HG03064 (cell line): ENCODE measurements at regions not wholly inside any gene's neighbourhood (a gene's known extent, or its start where the extent isn't known, plus 50 kb on each side); places are given as distances from the start of the nearest gene placed in this dataset.
"Not testable (repeated sequence)": the region's sequence is repeated elsewhere in the genome, so short reads cannot be mapped to it uniquely, and the experiment has no call there.

Source experiments
- ATAC-seq: cut with Tn5 transposase; IDR thresholded peaks from one replicate; pipeline ENCODE4 v1.9.1; 2021; ENCODE audit warnings: low read depth; ENCODE audit not compliant: unreplicated experiment

- ATAC-seq = peak; percentile 74
These were observed 200.0 kb upstream of the CBLB start for GRCh38 chr3:106068795-106069194.

GRCh38 chr3:106070187-106070586 is 201.4 kb upstream of the CBLB start:
- ATAC-seq = no peak

DNA sequence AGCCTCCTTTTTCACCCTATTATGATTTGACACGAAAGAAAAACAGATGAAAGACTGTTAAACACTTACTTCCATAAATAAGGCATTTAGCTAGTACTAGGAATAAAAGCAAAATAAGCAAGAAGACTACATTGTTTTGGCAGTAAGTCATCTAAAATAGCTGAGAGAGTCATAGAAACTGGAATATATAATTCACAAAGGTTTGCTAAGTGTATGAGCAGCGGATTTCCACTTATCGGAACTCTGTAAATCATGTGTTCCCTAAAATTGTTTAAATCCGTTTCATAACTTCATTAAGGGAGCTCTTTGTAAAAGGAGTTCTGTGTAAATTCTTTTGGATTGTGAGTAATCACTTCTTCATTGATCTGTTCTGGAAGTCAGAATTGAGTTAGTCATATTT is 202.5 kb upstream of the CBLB start:
- no peak for ATAC-seq

DNA sequence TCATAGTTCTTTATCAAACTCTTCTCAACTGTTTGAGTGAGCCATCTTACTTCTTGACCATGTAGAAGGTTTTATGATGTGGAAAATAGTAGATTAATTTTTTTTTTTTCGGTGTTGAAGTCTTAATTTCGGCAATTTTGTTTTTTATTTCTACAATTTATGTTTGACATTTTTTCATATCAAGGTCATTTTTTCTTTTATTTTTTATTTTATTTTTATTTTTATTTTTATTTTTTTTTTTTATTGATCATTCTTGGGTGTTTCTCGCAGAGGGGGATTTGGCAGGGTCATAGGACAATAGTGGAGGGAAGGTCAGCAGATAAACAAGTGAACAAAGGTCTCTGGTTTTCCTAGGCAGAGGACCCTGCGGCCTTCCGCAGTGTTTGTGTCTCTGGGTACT is 203.8 kb upstream of the CBLB start:
- not testable (repeated sequence) for ATAC-seq

- not testable (repeated sequence) for ATAC-seq
These were observed 205.0 kb upstream of the CBLB start for GRCh38 chr3:106073806-106074205.

DNA sequence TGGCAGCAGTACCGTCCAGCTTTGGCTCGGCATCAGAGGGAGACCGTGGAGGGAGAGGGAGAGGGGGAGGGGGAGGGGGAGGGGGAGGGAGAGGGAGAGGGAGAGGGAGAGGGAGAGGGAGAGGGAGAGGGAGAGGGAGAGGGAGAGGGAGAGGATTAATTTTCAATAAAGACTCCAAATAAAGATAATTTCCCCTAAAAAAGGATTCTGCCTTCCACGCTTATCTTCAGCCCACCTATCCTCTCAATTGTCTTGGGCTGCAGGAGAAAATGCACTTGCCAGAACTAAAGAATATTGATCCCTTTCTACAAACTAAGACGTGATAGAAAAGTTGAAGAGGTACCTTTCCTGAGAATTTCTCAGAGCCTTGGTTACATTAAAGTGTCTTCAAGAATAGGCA is 206.9 kb upstream of the CBLB start:
- ATAC-seq = not testable (repeated sequence)

DNA sequence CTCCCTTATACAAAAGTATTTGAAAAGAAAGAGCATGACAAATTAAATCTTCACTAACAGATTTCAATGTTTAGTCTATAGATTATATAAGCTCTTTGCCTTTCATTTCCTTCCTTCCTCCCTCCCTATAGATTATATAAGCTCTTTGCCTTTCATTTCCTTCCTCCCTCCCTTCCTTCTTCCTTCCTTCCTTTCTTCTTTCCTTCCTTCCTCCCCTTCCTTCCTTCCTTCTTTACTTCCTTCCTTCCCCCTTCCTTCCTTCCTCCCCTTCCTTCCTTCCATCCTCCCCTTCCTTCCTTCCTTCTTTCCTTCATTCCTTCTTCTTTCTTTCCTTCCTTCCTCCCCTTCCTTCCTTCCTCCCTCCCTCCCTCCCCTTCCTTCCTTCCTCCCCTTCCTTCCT is 209.8 kb upstream of the CBLB start:
- ATAC-seq = no peak

GRCh38 chr3:106082616-106083015 is 213.8 kb upstream of the CBLB start:
- no peak for ATAC-seq

DNA sequence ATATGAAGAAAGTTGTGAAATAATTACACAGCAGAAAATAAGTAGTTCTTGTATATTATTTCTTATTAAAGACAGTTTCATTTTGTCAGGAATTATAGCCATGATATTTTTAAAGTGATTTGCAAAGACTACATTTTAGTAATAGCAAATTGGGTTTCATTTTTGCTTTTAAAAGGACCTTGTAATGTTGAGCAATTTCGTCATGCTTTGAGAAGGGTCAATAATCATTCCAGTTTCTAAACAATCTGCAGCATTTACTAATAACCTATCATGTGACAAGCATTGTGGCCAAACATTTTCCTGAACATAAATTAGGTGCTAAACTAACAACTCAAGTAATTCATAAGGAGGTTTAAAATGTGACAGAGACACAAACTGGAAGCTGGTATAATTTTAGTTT is 214.4 kb upstream of the CBLB start:
- no peak for ATAC-seq

- ATAC-seq = no peak
These were observed 215.0 kb upstream of the CBLB start for GRCh38 chr3:106083854-106084253.

DNA sequence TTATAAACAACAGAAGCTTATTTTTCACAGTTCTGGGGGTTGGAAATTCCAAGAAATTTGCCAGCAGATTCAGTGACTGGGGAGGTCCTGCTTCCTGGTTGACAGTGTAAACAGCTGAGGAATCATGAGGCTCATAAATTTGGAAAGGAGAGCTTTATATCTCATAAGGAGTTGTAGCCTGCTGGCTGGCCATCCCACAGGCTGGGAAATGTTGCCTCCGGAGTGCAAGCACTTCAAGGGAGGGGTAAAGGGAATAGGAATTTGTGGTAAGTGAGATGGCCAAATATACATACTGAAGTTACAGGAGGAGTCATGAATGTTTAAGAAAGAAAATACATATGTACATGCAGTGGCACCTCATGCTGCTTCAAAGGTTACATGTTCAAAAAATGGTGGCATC is 217.2 kb upstream of the CBLB start:
- ATAC-seq = no peak

DNA sequence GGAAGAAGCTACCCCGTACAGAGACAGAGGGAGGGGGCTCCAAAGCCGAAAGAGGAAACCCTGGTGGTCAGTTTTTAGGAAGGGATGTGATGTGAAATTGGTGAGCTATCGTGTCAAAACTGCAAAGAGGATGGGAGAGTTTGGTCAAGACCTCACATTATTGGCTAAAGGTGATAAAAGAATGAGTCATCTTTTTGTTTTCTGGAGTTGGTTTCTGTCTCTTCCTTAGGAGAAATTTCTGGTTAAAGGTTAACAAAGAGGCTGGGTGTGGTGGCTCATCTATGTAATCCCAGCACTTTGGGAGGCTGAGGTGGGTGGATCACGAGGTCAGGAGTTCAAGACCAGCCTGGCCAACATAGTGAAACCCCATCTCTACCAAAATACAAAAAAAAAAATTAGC is 217.8 kb upstream of the CBLB start:
- no peak for ATAC-seq

GRCh38 chr3:106088304-106088703 is 219.5 kb upstream of the CBLB start:
- ATAC-seq = no peak

DNA sequence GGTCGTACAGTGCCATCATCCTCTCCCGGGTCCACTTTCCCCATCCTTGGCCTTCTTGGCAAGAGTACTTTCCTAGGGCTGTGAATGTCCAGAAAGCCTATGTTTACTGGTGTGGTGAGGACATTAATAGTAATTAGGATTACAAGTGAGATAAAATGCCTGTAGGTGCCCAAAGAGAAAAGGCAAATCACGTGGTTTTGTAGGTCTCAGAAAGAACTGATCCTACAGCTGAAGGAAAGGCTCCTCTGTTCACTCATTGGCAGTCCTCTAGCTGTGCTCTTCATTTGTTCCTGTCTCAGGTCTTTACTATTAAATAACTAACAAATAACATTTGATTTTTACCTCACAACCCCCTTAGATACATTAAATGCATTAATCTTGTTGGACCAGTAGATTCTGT is 220.1 kb upstream of the CBLB start:
- ATAC-seq = no peak

GRCh38 chr3:106089806-106090205 is 221.0 kb upstream of the CBLB start:
- ATAC-seq = no peak

GRCh38 chr3:106092792-106093191 is 224.0 kb upstream of the CBLB start:
- no peak for ATAC-seq

DNA sequence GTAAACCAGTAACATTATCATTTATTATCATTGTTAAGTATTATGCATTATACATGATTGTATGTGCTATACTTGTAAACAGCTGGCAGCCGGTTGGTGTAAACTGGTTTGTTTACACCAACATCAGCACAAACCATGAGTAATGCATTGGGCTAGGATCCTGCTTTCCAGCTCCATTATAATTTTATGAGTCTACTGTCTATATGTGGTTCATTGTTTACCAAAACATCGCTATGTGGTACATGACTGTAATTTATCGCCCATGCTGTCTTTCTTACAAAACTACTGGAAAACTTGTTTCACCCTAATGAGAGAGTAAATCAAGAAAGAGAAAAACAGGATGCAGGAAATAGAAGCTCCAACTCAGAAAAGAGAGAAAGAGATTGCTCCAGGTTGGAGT is 224.8 kb upstream of the CBLB start:
- no peak for ATAC-seq

- ATAC-seq = no peak
These were observed 229.1 kb upstream of the CBLB start for GRCh38 chr3:106097817-106098435.

DNA sequence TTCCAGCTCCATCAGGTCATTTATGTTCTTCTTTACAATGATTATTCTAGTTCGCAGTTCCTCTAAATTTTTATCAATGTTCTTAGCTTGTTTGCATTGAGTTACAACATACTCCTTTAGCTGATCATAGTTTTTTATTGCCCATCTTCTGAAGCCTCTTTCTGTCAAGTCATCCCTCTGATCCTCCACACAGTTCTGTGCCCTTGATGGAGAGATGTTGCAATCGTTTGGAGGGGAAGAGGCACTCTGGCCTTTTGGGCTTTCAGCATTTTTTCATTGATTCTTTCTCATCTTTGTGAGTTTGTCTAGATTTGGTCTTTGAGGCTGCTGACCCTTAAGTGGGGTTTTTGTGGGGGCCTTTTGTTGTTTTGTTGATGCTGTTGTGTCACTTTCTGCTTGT is 234.6 kb upstream of the CBLB start:
- ATAC-seq = no peak

- no peak for ATAC-seq
These were observed 235.3 kb upstream of the CBLB start for GRCh38 chr3:106104078-106104477.

DNA sequence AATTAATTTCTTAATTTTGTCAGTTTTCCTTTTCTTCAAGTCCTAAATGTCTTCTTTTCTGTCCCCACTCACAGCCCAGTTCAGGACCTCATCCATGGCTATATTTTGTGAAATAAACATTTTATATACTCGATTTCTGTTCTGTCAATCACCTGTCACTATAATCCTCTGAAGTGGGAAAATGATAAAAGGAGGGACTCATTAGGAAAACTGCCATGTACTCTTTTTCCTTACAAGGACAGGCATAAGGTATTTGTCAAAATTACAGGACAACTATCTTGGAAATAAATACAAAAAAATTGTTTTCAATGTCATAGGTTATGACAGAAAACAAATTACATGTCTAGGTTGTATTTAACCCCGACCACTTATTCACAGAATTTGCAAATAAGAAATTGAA is 240.1 kb upstream of the CBLB start:
- ATAC-seq = no peak

- ATAC-seq = not testable (repeated sequence)
These were observed 243.7 kb upstream of the CBLB start for GRCh38 chr3:106112561-106112960.

- ATAC-seq = no peak
These were observed 244.9 kb upstream of the CBLB start for GRCh38 chr3:106113747-106114146.
